Stimulated activated CD8-positive, alpha-beta memory T cell treated with anti-CD3 and anti-CD28 coated beads, Interleukin-2, amount 100 ng/mL, for 48 hours (primary cell): ENCODE measurements at regions not wholly inside any gene's neighbourhood (a gene's known extent, or its start where the extent isn't known, plus 50 kb on each side); places are given as distances from the start of the nearest gene placed in this dataset.

ENCODE experiments used
- DNase-seq, 2 donors: peaks; one replicate each; pipeline ENCODE4 v3.0.0-alpha.2; 2020; ENCODE audit warnings: low read depth in 2 of 2

DNA sequence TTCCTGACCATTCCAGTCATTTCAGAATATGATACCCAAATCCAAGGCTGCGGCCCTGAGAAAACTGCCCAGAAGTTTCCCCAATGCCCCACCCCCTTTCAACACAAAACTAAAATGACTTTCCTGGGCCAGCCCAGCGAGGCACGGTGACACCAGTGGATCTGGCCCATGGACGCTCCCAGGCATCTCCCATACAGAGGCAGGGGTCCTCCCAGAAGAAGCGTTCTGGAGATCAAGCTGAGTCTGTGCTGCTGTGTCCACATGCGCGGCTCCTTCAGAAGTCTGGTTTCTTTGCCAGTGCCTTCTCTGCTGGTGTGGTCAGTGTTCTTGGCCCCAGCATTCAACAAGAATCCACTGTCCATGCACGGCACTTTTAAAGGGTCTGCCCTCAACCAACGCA, 228.2 kb upstream of the SFSWAP start:
- DNase-seq: no peak

DNA sequence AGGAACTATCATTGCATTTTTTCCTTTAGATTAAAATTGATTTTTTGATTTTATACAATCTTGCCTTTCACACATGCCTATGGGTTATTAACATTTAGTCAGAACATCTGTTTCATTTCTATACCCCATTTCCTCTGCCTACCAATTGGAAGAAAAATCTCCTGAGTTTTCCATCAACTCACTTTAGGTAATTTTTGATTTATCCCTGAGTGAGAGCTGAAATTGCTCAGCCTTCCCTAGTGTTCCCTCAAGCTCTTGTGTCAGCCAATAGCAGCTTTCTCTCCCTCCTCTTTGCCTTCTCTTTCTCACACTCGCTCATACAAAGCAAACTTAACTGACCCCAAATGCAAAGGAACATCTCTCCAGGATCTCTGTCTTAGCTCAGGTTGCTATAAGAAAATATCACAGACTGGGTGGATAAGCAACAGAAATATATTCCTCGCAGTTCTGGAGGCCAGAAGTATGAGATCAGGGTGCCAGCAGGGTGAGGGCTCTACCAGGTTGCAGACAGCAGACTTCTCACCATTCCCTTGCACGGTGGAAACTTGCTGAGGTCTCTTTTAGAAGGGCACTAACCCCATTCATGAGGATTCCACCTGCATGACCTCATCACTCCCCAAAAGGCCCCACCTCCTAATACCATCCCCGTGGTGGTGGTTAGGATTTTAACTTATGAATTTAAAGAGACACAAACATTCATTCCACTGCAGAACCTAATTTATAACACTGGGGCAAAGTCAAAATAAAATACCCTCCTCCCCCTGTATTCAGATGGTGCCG, 224.2 kb upstream of the SFSWAP start:
- no peak for DNase-seq

DNA sequence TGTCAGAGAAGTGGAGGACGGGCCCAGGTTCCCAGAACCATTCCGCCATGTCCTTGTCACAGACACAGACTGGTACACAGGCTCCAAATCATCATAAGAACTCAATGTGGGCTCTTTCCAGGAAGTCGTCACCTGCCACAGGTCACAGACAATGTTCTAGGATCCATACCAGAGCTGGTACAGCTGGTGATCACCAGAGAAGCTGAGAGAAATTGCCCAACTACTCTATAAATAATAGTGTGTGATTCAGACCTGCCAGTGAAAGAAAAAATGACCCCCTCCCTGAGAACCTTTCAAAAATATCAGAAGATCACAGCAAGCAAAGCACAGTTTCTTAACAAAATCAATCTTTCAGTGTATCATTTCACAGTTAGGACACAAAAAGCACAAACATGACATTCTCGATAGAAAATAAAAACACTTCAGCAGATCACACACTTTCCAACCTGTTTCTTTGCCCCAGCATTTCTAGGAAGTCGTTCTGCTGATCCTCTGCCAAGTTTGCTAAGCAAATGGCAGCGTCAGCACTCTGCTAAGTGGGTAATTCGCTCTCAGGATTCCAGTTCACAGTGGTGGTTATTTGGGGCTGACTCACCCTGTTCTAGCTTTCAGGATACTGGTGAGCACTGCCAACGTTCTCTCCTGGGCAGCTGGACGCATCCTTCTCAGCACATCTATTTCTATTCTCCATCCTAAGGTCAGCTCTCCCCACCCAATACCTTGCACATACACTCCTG, 223.3 kb upstream of the SFSWAP start:
- no peak for DNase-seq

DNA sequence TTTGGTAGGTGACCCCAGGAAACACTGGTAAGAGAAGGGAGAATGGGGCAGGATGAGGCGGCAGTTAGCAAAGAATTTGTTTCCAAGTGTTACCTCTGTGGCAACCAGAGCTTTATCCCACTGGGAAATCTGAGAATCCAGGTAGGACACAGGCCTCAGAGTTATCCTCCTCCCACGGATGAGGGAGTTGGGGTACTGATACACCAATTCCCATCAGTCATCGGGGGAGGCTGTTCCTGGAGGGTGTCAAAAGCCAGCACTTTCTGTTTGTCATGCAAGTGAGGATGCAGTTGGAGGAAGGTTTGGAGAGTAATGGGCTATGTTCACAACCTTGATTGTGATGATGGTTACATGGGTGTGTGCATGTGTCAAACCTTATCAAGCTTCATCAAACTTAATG, 221.2 kb upstream of the SFSWAP start:
- DNase-seq: no peak

DNA sequence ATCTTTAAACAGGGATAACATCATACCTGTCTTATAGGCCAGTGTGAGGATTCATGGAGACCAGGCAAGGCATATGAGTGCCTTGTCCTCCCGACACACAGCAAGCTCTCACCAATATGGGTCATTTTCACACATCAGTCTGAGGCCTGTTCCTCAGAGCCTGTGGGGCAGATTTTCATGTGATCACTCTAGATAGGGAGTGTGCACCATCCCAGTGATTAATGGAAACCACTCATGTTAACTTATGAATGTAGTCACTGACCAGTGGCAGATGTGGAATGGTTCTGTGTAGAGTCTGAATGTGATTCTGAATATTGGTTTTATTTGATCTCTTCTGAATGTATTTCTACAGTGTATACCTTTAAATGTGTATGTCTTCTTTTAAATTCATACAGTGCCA, 219.7 kb upstream of the SFSWAP start:
- DNase-seq: no peak

DNA sequence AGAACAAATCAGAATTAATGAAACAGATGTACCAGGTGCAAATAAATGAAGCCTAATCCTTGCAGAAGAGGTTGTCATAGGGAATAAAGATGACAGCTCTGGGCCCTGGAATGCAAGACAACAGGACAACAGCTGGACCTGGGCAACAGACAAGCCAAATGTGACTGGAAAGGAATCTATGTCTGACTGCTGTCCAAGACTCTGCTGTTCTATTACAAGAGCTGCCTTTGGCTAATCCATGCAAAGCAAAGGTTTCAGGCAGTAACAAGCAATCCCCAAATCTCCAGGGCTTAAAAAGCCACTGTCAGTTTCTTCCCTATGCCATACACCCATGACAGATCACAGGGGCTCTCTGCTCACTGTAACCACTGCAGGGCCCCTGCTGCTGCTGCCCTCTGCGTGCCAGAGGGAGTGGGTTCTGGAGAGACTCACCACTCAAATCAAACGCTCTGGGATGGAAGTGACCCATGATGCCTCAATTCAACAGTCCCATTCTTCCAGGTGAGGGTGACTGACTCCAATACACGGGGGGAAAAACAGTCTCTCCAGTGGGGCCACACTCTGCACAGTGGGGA, 218.9 kb upstream of the SFSWAP start:
- DNase-seq: no peak

- no peak for DNase-seq
These were observed 217.6 kb upstream of the SFSWAP start for GRCh38 chr12:131493068-131493826.

DNA sequence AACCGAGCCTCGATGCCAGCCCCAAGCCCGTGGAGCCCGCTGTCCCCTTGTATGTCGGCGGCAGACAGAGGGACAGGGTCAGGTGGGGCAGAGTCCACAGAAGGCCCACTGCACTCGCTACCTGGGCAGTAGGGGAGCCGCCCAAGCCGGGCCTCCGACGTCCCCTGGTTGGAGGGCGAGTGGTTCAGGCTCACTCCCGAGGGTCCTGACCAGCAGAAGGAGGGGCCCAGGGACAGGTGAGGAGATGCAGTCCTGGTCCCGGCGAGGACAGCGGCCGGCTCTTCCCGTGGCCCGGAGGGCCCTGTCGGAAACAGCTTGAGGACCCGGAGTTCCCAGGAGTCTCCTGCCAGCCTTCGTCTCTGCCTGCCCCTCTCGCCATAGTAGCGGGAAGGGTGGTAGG, 216.7 kb upstream of the SFSWAP start:
- no peak for DNase-seq

DNA sequence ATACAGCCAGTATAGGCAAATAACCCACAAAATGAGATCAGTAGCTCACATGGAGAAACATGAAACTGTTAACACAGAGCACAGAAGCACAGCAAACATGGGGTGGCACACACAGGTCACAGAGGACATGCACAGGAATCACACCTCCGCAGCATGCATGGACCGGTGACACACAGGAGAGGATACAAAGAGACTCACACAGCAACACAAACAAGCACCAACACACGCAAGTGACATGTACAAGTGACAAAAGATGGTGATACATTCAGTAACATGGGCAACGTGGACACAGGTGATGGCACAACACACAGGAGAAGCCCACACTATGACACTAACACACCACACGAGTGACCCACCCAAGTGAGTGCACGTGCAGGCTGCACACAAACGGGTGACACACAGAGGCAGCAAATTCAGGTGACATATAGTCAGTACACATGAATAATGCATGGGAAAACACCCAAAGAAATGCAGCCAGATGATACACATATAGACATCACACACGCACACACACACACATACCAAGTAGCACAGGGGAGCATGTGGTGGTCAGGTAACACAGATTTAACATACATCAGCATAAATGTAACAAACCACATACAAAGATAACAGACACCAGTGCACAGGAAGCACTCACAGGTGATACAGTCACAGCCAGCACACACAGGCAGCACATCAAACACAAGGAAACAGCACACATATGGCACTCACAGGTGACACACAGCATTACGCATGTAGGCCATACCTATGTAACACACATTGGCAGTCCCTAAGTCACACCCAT, 216.0 kb upstream of the SFSWAP start:
- no peak for DNase-seq

DNA sequence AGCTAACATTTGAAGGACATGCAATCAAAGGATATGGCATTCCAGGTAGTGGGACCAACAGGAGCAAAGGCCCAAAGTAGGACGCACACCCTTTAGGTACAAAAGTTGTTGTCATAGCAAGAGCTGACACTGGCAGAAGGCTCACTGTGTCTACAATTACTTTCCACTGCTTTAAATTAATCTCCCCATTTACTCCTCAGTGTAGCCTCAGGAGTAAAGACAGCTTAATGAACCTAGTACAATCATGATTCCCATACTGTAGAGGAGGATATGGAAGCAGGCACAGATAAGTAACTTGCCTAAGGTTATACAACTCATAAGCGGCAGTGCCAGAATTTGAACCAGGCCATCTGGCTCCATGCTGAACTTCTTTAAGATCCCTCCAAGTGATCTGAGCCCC, 212.9 kb upstream of the SFSWAP start:
- DNase-seq: no peak

- DNase-seq: no peak
These were observed 211.6 kb upstream of the SFSWAP start for GRCh38 chr12:131499160-131499863.

- no peak for DNase-seq
These were observed 211.1 kb upstream of the SFSWAP start for GRCh38 chr12:131499864-131500190.

- no peak for DNase-seq
These were observed 210.3 kb upstream of the SFSWAP start for GRCh38 chr12:131500564-131500963.

- DNase-seq: no peak
These were observed 205.3 kb upstream of the SFSWAP start for GRCh38 chr12:131505561-131505960.

DNA sequence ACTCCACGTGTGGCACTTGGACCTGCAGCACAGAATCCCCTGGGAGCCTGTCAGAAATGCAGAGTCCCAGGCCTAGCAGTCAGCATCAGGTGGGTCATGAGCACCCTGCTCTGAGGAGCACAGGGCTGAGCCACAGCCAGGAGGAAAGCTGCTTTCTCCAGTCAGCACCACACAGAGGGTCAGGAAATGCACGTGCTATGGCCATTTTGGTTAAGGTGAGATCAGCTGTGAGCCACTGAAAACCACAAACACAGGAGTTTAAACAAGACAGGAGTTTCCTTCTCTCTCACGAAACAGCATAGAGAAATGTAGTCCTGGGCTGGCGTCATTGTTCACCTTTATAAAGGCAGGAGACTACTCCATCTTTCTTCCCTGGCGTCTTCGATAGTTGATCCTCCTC, 204.5 kb upstream of the SFSWAP start:
- DNase-seq: no peak

DNA sequence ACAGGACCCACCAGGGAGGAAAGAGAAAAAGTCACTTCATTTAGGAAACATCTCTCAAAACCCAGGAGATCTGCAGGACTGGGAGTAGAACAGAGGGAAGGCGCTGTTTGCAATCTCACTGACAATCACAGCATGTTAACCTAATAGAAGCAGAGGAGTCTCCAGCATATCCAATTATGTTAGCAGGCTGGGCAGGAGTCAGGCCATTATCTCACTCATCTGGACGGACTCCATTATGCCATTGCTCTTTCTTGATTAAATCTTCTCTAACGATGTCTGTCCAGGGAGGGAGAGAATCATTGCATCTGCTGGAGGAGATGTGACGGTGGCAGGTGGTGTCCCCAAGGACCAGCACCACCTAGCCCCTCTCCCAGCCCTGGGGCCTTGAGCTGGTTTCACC, 203.8 kb upstream of the SFSWAP start:
- no peak for DNase-seq

DNA sequence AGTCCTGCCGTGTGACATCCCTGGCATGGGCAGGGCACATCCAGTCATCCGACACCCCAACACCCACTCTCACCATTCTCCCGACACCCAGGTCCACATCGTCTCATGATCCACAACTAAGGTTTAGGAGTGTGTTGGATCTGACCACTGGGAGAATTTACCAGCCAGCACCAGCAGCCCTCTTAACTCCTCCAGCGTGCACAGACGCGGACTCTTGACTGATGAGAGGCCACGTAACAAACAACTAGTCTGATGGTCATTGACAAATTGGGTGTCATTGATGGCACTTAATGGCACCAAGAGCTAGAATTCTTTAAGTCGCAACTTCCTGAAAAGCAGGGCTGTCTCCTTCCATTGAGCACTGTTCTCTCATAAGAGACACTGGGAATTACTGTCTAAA, 203.0 kb upstream of the SFSWAP start:
- DNase-seq: no peak

- no peak for DNase-seq
These were observed 201.2 kb upstream of the SFSWAP start for GRCh38 chr12:131509701-131510100.

DNA sequence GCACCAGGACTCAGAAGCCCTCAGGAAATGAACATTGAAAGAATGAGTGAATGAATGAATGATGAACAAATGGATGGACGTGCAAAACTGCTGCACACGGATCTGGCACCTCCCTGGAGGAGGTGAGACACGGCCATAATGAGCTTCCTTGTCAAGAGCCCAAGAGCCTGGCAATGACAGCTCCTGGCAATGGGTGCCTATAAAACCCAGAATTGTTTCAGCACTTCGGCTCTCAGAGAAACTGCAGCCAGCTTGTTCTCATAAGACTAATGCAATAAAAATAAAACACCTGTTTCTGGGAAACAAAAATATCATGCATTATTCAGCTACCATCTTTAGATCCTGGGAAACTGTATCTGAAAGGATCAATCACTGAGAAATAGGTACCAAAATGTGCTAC, 200.5 kb upstream of the SFSWAP start:
- DNase-seq: no peak

DNA sequence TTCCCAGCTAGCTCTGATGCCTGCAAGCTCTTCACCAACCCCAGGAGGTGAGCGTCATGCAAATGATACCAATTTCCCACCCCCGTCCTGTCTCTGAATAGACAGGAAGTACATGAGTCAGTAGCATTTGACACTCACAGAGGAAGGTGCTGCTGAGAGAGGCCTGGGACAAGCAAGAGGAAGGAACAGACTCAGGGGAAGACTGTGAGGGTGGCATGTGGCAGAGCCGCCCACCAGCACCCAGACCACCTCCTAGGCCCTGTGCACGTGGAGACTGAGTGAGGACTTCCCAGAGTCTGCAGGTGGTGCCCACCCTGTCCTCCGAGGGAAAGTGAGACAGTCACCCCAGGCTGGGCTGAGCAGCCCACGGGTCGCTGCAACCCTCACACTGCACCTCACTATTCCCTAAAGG, 199.5 kb upstream of the SFSWAP start:
- peak; percentile 10 to 20 for DNase-seq
